ENCODE measurements at regions not wholly inside any gene's neighbourhood (a gene's known extent, or its start where the extent isn't known, plus 50 kb on each side); places are given as distances from the start of the nearest gene placed in this dataset.

- H4K20me1 ChIP-seq (ENCODE audit: insufficient read depth, low read length) = no peaks in the 10 kb centered on the region
- no peaks in the 10 kb centered on the region for H3K36me3 ChIP-seq (ENCODE audit: insufficient read depth, low read length)
- no peak overlapping the region for H3K4me3 ChIP-seq (ENCODE audit: insufficient read depth, low read length)
- no peak for DNase-seq (ENCODE audit: insufficient read length, low spot score, missing footprints)
- no peak overlapping the region for H3K27ac ChIP-seq (ENCODE audit: low read depth, low read length)
- no peak overlapping the region for H3K4me2 ChIP-seq (ENCODE audit: insufficient read depth, low read length)
- no peaks in the 10 kb centered on the region for H3K27me3 ChIP-seq (ENCODE audit: insufficient read depth, low read length)
- H3K4me1 ChIP-seq (ENCODE audit: insufficient read depth, low read length) = no peaks in the 10 kb centered on the region
- TF ChIP-seq CTCF (IDR thresholded peaks at IDR 0.05; ENCODE audit: extremely low read depth, low read depth, low read length) = no peak
- no peak overlapping the region for H2AFZ ChIP-seq (ENCODE audit: low read length)
- H3K79me2 ChIP-seq (ENCODE audit: insufficient read depth, low read length) = no peaks in the 10 kb centered on the region
- H3K9me3 ChIP-seq (ENCODE audit: low read depth, low read length) = no peaks in the 10 kb centered on the region
Observed at GRCh38 chr2:13193075-13193474, 476.3 kb downstream of the TRIB2 start.

DNA sequence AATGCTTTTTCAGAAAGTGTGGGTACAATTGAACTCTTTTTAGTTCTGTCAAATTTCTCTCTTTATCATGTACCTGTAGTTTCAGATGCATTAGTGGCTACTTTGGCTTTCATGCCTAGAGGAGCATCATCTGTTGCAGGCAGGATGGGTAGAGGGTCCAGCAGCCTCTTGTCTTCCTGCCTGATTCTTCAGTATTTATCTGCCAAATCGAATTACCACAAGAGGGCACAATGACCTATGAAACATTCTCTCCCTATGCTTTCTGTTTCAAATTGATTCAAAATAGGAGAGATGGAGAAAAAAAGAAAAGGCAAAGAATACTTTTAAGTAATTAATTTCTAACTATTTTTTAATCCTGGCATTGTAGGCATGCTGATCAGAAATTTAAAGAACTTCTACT is 477.2 kb downstream of the TRIB2 start:
- Histone ChIP-seq H3K27me3 (ENCODE audit: insufficient read depth, low read length) (no peaks in the 10 kb centered on the region), H4K20me1 (ENCODE audit: insufficient read depth, low read length) (no peaks in the 10 kb centered on the region), H3K4me2 (ENCODE audit: insufficient read depth, low read length) (no peak overlapping the region), H3K9me3 (ENCODE audit: low read depth, low read length) (no peaks in the 10 kb centered on the region), H3K27ac (ENCODE audit: low read depth, low read length) (no peak overlapping the region), H3K4me3 (ENCODE audit: insufficient read depth, low read length) (no peak overlapping the region), H3K4me1 (ENCODE audit: insufficient read depth, low read length) (no peaks in the 10 kb centered on the region), H3K36me3 (ENCODE audit: insufficient read depth, low read length) (no peaks in the 10 kb centered on the region), H3K79me2 (ENCODE audit: insufficient read depth, low read length) (no peaks in the 10 kb centered on the region), H2AFZ (ENCODE audit: low read length) (no peak overlapping the region)
- DNase-seq (ENCODE audit: insufficient read length, low spot score, missing footprints) = no peak
- peak; percentile 38 for TF ChIP-seq CTCF (IDR thresholded peaks at IDR 0.05; ENCODE audit: extremely low read depth, low read depth, low read length)

DNA sequence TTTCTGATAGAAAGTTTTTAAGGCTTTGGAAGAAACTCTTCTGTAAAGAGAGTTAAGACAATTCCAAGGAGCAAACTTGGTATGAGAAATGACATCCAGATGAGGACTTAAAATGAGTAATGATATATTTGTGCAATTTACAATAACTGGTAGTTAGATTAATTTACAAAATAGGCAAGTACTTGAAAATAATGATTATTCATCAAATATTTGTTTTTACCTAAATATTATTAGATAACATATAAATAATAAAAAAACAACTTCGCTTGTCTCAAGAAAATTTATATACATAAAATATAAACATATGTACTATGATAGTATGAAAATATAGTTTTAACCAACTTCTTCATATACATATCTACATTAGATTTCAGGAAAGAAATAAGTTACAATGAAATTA is 478.5 kb downstream of the TRIB2 start:
- Histone ChIP-seq H3K27ac (ENCODE audit: low read depth, low read length) (no peak overlapping the region), H3K4me2 (ENCODE audit: insufficient read depth, low read length) (no peak overlapping the region), H3K79me2 (ENCODE audit: insufficient read depth, low read length) (no peaks in the 10 kb centered on the region), H3K9me3 (ENCODE audit: low read depth, low read length) (no peaks in the 10 kb centered on the region), H3K36me3 (ENCODE audit: insufficient read depth, low read length) (no peaks in the 10 kb centered on the region), H4K20me1 (ENCODE audit: insufficient read depth, low read length) (no peaks in the 10 kb centered on the region), H3K4me3 (ENCODE audit: insufficient read depth, low read length) (no peak overlapping the region), H3K4me1 (ENCODE audit: insufficient read depth, low read length) (no peaks in the 10 kb centered on the region), H3K27me3 (ENCODE audit: insufficient read depth, low read length) (no peaks in the 10 kb centered on the region), H2AFZ (ENCODE audit: low read length) (no peak overlapping the region)
- no peak for TF ChIP-seq CTCF (IDR thresholded peaks at IDR 0.05; ENCODE audit: extremely low read depth, low read depth, low read length)
- DNase-seq (ENCODE audit: insufficient read length, low spot score, missing footprints) = no peak

GRCh38 chr2:13197248-13197647 is 480.5 kb downstream of the TRIB2 start:
- Histone ChIP-seq H3K4me1 (ENCODE audit: insufficient read depth, low read length) (no peaks in the 10 kb centered on the region), H3K36me3 (ENCODE audit: insufficient read depth, low read length) (no peaks in the 10 kb centered on the region), H3K4me2 (ENCODE audit: insufficient read depth, low read length) (no peak overlapping the region), H2AFZ (ENCODE audit: low read length) (no peak overlapping the region), H3K79me2 (ENCODE audit: insufficient read depth, low read length) (no peaks in the 10 kb centered on the region), H4K20me1 (ENCODE audit: insufficient read depth, low read length) (no peaks in the 10 kb centered on the region), H3K27me3 (ENCODE audit: insufficient read depth, low read length) (no peaks in the 10 kb centered on the region), H3K4me3 (ENCODE audit: insufficient read depth, low read length) (no peak overlapping the region), H3K9me3 (ENCODE audit: low read depth, low read length) (no peaks in the 10 kb centered on the region), H3K27ac (ENCODE audit: low read depth, low read length) (no peak overlapping the region)
- no peak for DNase-seq (ENCODE audit: insufficient read length, low spot score, missing footprints)
- TF ChIP-seq CTCF (IDR thresholded peaks at IDR 0.05; ENCODE audit: extremely low read depth, low read depth, low read length) = no peak
